ENCODE measurements at regions not wholly inside any gene's neighbourhood (a gene's known extent, or its start where the extent isn't known, plus 50 kb on each side); places are given as distances from the start of the nearest gene placed in this dataset.
"Not testable (repeated sequence)": the region's sequence is repeated elsewhere in the genome, so short reads cannot be mapped to it uniquely, and the experiment has no call there.

DNA sequence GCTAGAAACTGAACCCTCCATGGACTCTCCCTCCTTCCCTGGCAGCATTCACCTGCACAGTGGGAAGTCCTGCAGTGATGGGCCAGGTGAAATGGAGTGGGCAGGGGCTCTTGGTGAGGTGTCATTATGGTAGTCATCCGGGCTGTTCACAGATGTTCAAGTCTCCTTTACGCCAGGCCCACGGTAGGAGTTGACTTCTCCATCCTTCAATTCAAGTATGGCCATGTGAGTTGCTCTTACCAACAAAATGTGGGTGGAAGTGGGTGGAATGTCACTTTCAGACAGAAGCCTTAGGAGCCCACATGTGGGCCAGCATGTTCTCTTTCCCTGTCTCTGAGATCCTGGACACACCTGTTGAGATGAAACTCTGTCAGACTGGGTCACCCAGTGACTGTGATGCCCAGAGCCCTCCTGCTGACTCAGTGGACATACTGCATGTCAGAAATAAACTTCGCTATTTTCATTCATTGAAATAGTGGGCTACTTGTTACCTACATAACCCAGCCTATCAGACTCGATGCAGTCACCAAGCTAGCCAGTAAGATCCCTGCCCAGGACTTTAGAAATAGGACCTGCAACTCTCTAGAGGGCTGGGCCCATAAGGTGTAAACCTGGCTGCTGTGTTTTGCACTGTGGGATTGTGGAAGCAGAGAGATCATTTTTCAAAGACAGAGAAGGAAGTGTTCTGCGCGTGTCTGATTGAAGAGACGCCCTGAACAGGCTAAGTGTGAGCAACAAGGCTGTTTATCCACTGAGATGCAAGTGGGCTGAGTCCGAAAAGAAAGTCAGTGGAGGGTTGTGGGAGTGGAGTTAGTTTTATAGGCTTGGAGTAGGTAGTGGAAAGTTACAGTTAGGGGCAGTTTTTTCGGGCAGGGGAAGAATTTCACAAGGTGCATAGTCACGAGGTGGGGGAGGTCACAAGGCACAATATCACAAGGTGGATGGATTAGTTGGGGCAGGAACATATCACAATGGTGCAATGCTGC is 174.4 kb downstream of the TRIM43 start:
- DNase-seq (ENCODE audit: low read depth), result not testable (repeated sequence)

DNA sequence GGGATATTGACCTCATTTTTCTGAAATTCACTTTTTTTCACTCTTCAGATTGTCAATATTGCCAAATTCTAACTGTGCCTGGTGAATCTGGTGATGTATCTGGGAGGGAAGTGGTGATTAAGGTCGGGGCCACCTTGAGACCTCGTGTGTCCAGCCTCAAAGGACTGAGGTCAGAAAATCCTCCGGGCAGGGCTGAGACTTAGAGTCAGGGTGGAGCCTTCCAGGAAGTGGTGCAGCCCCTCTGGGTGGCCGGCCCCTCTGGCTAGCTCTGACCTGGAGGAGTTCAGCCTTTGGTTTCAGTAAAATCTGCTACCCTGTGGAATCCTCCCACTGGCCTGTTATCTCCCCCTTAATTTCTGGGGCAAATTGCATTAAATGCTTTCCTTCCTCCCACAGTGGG is 175.7 kb downstream of the TRIM43 start:
- DNase-seq (ENCODE audit: low read depth), result not testable (repeated sequence)

DNA sequence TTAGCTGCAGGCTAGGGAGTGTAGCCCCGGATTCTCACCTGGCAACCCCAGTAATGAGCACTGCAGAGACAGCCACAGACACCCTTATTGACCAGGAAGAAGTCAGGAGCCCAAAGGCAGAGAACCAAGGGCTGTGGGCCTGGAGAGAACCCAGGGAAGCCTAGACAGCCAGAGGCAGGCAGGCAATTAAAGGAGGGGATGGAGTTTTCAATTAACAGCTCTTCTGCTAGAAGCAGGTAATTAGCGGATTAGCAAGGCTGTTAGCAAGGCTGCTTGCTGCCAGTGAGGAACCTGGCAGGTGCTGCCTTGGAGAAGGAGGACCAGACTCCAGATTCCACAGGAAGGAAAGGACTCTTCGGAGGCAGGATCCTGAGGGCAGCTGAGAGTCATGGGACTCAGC is 176.1 kb downstream of the TRIM43 start:
- DNase-seq (ENCODE audit: low read depth), result not testable (repeated sequence)

DNA sequence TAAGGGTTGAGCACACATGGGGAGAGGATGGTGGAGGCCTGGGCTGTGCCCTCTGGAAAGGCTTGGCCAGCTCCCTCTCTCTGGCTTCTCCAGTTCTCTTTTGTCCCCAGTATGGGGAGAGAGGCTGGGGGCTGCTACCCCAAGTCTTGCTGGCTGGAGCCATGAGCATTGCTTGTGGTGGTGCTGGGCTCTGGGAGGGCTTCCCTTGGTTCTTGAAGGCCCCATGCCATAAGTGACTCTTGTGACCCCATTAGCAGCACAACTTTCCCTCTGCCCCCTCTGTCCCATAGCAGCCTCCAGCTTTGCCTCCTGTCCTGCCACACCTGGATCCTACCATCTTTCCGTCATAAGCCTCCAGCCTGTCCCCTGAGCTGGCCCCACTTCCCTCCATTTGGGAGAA is 177.5 kb downstream of the TRIM43 start:
- DNase-seq (ENCODE audit: low read depth), result not testable (repeated sequence)

DNA sequence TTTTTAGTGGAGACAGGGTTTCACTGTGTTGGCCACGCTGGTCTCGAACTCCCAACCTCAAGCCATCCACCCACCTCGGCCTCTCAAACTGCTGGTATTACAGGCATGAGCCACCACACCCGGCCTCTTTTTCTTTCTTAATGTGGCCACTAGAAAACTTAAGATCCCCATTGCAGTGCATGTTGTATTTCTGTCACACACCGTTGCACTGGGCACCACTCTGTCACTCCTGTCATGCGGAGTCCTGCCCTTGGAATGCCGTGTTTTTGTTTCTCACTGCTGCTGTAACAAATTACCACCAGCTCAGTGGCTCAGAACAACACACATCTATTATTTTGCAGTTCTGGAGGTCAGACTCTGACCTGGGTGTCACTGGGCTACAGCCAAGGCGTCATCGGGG is 178.9 kb downstream of the TRIM43 start:
- DNase-seq (ENCODE audit: low read depth), result not testable (repeated sequence)

DNA sequence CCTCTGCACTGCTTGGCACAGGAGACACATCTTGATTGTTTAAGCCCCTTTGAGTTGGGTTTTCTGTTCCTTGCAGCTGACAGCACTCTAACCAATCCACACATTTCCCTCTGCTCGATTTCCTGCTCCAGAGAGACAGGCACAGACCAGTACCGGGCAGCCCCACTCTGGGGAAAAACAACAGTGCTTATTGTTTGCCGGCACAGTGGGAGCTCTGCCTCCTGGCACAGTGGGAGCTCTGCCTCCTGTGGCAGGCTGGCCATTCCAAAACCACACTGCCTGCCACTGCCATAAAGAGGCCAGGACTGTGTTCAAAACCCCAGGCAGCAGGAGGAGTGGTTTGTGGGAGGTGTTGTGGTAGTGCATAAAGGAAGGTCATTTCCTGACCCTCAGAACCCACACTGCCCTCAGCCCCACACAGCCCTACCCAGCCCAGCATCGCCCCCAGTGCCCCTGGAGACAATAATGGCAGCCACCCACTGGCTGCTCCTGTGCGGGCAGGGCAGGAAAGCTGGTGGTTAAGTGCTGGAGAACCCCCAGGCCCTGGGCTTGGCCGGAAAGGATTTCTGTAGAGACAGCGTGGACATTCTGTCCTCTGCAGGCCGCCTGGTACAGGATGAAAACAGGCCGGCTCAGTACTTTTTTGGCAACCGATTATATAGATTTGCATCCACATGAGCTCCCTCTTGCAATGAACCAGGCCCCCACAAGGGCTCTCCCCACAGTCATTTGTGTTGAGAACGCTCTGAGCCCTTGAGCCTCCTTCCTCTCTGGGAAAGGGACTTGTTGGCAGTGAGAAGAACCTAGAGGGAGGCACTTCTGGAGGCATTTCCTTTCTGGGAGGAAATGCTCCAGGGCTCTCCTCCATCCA is 182.8 kb downstream of the TRIM43 start:
- DNase-seq (ENCODE audit: low read depth), result not testable (repeated sequence)

- DNase-seq (ENCODE audit: low read depth), result not testable (repeated sequence)
Measured at GRCh38 chr2:95775193-95775531, 183.4 kb downstream of the TRIM43 start.
